Activated T-cell treated with anti-CD3 and anti-CD28 coated beads, Interleukin-2, amount 50 U/mL, for 72 hours (primary cell): ENCODE measurements at regions not wholly inside any gene's neighbourhood (a gene's known extent, or its start where the extent isn't known, plus 50 kb on each side); places are given as distances from the start of the nearest gene placed in this dataset.

Experiments used
- ATAC-seq, 2 donors: fragments of 150-1000 bp; cut with Tn5 transposase; replicated peaks in 1 of 2; 2 replicates each; pipeline ENCODE4 v1.10.0; 2021; ENCODE audit warnings: moderate library complexity in 2 of 2, mild to moderate bottlenecking in 1 of 2
- DNase-seq, 2 donors: peaks; one replicate each; pipeline ENCODE4 v3.0.0; 2021 to 2022; ENCODE audit warnings: mixed read lengths in 1 of 2
- H3K27ac Mint-ChIP-seq: one replicate; pipeline ENCODE4 v1.8.0; 2022; ENCODE audit warnings: mild to moderate bottlenecking, moderate library complexity, mixed read lengths
- H3K27me3 Mint-ChIP-seq: one replicate; pipeline ENCODE4 v1.8.0; 2022; ENCODE audit warnings: low read depth, mixed read lengths
- H3K36me3 Mint-ChIP-seq, 2 donors: one replicate each; pipeline ENCODE4 v1.8.0; 2022; ENCODE audit warnings: mixed read lengths in 2 of 2, mild to moderate bottlenecking in 1 of 2; ENCODE audit not compliant: insufficient read depth in 2 of 2
- H3K4me1 Mint-ChIP-seq: one replicate; pipeline ENCODE4 v1.8.0; 2022; ENCODE audit warnings: low read depth, mixed read lengths
- H3K4me3 Mint-ChIP-seq, 2 donors: one replicate each; pipeline ENCODE4 v1.8.0; 2022; ENCODE audit warnings: mild to moderate bottlenecking in 2 of 2, mixed read lengths in 2 of 2, moderate library complexity in 2 of 2
- H3K9me3 Mint-ChIP-seq, 2 donors: one replicate each; pipeline ENCODE4 v1.8.0; 2022; ENCODE audit warnings: mixed read lengths in 2 of 2

DNA sequence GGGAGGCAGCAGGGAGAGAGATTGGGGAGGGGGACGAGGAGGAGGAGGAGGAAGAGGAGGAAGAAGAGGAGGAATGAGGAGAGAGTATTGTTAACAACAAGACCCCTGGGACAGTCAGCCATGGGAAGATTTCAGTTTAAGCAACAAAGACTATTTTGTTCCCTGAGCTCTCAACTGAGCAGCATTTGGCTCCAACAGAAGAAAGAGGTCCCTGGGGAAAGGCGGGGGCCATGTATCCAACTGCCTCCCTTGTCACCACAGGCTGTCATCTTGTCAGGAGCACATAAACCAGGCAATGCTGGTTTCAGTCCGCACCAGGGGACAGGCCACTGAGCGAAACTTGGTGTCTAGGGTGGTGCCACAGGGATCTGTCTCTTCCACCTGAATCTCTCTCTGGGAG lies 316.1 kb downstream of the TLE1 start:
- Mint-ChIP-seq H3K4me1 (no peaks in the 10 kb centered on the region), H3K4me3 (no peak overlapping the region), H3K9me3 (peaks cover 0 to 2% of the 10 kb centered on the region in 2 donors), H3K36me3 (no peaks in the 10 kb centered on the region), H3K27me3 (no peaks in the 10 kb centered on the region), H3K27ac (no peak overlapping the region)
- ATAC-seq (no peak), DNase-seq (no peak)

DNA sequence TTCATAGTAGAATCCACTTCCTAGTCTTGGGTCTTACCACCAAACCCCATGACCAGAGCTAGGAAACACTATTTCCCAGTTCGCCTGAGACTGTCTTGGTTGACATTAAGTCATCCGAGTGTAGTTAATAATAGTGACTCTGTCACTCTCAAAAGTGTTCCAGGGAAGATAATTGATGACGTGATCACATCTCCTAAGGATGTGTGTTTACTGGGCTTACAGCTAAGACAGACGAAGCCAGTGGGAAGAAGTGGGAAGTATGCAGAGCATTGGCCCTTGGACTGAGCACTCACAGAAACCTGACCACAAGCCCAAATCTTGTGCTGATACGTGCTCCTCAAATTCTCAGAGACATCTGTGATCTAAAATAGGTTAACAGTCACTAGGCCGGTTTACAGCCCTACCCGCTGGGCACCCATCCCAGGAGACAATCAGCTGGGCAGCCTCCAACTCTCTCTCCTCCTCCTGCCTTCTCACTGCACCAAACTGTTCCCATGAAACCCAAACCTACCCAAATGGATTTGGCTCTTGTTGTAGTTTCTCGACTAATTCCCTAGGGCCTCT lies 316.6 kb downstream of the TLE1 start:
- Mint-ChIP-seq H3K27me3 (no peaks in the 10 kb centered on the region), H3K4me3 (no peak overlapping the region), H3K4me1 (no peaks in the 10 kb centered on the region), H3K36me3 (no peaks in the 10 kb centered on the region), H3K9me3 (peaks cover 0 to 2% of the 10 kb centered on the region in 2 donors), H3K27ac (no peak overlapping the region)
- ATAC-seq (no peak), DNase-seq (no peak)

DNA sequence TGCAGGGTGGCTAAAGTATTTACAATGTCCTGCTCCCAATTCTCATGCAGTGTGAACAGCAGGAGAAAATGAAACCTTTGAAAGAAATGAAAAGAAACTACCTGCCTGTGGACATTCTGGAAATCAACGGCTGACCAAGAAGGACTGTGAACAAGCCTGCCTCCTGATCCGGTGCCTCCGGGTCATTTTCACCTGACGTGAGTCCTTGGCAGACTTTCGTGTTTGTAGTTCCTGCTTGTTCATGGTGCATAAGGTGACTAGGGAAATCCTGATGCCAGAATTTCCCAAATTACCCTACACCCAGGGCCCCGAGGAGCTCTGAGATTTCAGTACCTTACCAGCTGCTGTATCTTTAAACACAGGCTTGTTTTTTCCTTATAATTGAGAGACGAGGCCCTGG lies 317.5 kb downstream of the TLE1 start:
- Mint-ChIP-seq H3K4me3 (no peak overlapping the region), H3K27ac (no peak overlapping the region), H3K27me3 (no peaks in the 10 kb centered on the region), H3K36me3 (no peaks in the 10 kb centered on the region), H3K9me3 (peaks cover 5 to 6% of the 10 kb centered on the region in 2 donors), H3K4me1 (no peaks in the 10 kb centered on the region)
- DNase-seq (no peak), ATAC-seq (no peak)

DNA sequence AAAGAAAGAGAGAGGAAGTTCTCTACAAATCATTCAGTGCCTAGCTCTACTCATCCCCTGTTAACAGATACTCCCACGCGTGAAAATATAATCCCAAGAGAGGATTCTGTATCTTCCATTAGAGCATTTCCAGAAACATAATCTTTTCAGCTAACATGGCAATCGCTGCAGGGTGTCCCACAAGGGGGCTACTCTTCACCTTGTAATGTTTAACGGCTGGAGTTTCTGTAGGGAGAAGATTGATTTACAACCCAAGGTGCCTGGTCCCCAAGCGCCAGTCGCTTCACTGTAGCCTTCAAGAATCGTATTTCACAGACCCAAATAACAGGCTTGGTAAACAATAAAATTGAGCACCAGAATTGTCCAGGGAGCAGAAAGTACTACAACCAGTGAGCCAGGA lies 318.7 kb downstream of the TLE1 start:
- Mint-ChIP-seq H3K27ac (no peak overlapping the region), H3K36me3 (no peaks in the 10 kb centered on the region), H3K4me3 (no peak overlapping the region), H3K4me1 (no peaks in the 10 kb centered on the region), H3K27me3 (no peaks in the 10 kb centered on the region), H3K9me3 (peaks cover 6 to 10% of the 10 kb centered on the region in 2 donors)
- ATAC-seq (no peak), DNase-seq (no peak)

DNA sequence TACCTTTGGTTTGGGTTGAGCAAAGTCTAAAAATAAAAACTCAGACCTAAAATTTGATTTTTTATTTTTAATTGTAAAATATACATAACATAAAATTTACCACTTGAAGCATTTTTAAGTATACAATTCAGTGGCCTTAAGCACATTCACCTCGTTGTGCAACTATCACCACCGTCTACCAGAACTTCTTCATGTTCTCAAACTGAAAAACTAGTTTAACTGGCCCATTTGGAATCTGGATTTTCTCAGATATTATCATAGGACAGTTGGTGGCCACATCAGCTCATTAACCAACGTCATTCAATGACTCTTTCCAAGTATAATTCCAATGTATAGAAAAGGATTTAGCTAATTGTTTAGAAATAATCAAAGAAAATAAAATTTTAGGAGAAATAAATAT lies 319.3 kb downstream of the TLE1 start:
- Mint-ChIP-seq H3K4me3 (no peak overlapping the region), H3K9me3 (peaks cover 6 to 10% of the 10 kb centered on the region in 2 donors), H3K36me3 (no peaks in the 10 kb centered on the region), H3K4me1 (no peaks in the 10 kb centered on the region), H3K27me3 (no peaks in the 10 kb centered on the region), H3K27ac (no peak overlapping the region)
- DNase-seq: no peak
- no peak for ATAC-seq

DNA sequence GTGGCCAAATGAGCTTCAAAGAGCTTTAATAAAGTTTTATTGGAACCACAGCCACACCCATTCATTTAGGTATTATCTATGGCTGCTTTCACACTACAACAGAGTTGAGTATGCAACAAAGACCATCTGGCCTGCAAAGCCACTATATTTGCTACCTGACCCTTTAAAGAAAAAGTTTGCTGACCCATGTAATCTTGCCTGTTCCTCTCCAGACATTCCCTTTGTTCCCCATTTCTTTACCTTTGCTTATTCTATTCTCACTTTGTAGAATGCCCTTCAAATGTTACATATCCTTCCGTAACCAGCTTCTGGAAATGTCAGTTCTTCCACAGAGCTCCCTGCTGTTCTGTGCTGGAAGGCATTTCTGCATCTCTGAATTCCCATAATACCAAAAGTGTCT lies 320.2 kb downstream of the TLE1 start:
- Mint-ChIP-seq H3K36me3 (peaks cover 0 to 3% of the 10 kb centered on the region in 2 donors), H3K4me3 (no peak overlapping the region), H3K4me1 (no peaks in the 10 kb centered on the region), H3K27me3 (no peaks in the 10 kb centered on the region), H3K9me3 (peaks cover 6 to 12% of the 10 kb centered on the region in 2 donors), H3K27ac (no peak overlapping the region)
- no peak for DNase-seq
- ATAC-seq: no peak

DNA sequence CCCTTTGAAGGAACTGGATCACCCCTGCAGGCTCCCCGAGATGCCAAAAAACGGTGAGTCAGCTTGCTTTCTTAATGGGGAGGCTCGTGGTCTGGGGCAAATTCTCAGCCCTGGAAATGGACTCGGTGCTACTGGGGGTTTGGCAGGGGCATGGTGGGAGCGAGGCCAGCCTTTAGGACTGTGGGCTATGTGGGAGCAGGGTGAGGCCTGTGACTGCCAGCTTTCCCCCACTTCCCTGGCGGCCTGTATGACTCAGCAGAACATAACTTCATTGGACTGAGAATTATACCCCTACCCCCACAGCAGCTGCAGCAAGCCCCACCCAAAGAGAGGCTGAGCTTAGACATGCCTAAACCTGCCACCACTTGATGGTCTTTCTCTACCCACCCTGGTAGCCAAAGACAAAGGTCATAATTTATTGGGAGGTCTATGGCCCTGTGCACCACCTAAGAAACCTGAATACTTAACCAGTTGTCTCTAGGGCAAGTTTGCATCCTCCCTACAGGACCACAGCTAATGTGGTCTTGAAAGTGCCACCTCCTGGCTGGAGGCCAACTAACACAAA lies 325.3 kb downstream of the TLE1 start:
- peaks cover 11 to 19% of the 10 kb centered on the region in 2 donors for H3K9me3 Mint-ChIP-seq
- no peak overlapping the region for H3K27ac Mint-ChIP-seq
- DNase-seq (no peak), ATAC-seq (no peak)
- no peak overlapping the region for H3K4me3 Mint-ChIP-seq
- no peaks in the 10 kb centered on the region for H3K27me3 Mint-ChIP-seq
- H3K36me3 Mint-ChIP-seq: peaks cover 6% of the 10 kb centered on the region in 2 donors
- no peaks in the 10 kb centered on the region for H3K4me1 Mint-ChIP-seq

DNA sequence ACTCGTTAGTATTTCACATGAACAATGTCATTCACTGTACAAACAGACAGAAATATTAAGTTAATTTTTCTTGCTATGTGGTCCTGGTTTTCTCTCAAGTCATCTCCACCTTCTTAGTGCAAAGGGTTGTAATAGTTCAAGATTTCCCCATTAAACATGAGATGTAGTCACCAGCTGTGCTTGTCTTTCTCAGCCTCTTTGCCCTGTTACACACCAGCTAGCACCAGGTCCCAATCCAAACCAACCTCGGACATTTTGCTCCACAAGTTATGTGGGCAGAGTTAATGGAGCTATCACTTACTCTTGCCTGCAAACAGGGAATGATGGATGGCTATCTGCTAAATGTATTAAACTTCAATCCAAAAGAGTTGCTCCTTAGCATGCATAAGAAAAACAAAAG lies 328.1 kb downstream of the TLE1 start:
- no peak for ATAC-seq
- Mint-ChIP-seq H3K9me3 (peaks cover 7 to 13% of the 10 kb centered on the region in 2 donors), H3K4me1 (no peaks in the 10 kb centered on the region), H3K27me3 (no peaks in the 10 kb centered on the region), H3K27ac (no peak overlapping the region), H3K4me3 (no peak overlapping the region), H3K36me3 (peaks cover 6% of the 10 kb centered on the region in 2 donors)
- DNase-seq: no peak

DNA sequence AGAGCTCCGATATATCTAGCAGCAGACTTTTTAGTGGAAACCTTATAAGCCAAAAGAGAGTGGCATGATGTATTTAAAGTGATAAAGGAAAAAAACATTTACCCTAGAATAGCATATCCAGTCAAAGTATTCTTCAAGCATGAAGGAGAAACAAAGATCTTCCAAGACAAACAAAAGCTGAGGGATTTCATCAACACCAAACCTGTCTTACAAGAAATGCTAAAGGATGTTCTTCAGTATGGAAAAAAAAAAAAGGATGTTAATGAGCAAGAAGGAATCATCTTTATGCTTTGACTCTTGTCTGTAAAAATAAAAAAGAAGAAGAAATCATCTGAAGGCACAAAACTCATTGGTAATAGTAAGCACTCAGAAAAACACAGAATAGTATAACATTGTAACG lies 338.2 kb downstream of the TLE1 start:
- DNase-seq: no peak
- Mint-ChIP-seq H3K27me3 (no peaks in the 10 kb centered on the region), H3K4me1 (no peaks in the 10 kb centered on the region), H3K27ac (no peak overlapping the region), H3K4me3 (no peak overlapping the region), H3K36me3 (peaks cover 0 to 2% of the 10 kb centered on the region in 2 donors), H3K9me3 (peaks cover 6% of the 10 kb centered on the region in 2 donors)
- no peak for ATAC-seq

DNA sequence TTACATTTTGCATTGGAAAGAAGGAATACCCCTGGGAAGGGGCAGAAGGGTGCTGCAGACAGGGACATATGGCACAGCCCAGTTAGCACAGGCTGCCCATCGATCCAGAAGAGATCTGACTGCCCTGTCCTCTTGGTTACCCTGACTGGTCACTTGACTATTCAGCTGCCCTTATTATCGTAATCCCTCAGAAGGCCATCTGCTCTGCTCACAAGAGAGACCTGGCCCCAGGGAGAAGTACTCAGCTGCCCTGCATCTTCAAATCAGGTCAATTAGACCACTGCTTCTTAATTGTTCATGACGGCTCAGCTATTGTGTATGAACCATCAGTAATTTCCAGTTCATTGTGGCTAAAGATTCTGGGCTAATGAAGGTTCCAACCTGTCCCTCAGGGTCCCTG lies 345.0 kb downstream of the TLE1 start:
- H3K27me3 Mint-ChIP-seq: no peaks in the 10 kb centered on the region
- H3K4me3 Mint-ChIP-seq: no peak overlapping the region
- H3K4me1 Mint-ChIP-seq: no peaks in the 10 kb centered on the region
- peaks cover 3 to 7% of the 10 kb centered on the region in 2 donors for H3K9me3 Mint-ChIP-seq
- no peaks in the 10 kb centered on the region for H3K36me3 Mint-ChIP-seq
- ATAC-seq (no peak), DNase-seq (no peak)
- H3K27ac Mint-ChIP-seq: no peak overlapping the region

DNA sequence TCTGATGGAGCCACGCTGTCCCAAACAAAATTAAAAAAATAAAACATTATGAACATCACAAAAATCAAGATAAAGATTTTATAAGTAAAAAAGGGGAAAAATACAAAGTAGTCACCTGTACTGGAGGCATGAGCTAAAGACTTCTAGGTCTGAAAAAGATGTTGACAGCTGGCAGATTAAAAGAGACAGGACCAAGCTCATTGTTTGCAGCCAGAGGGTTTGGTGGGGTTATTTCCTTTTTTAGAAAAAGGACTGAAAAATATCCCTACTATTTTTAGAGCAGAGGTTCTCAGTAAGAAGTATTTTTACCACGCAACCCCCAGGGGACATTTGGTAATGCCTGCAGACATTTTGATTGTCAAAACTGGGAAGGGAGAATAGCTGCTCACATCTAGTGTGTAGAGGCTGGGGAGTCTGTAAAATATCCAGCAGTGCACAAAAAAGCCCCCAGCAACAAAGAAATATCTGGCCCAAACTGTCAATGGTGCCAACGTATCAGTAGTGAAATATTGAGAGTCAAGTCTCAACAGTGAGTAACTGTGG lies 353.4 kb downstream of the TLE1 start:
- H3K9me3 Mint-ChIP-seq: peaks cover 12 to 19% of the 10 kb centered on the region in 2 donors
- ATAC-seq (no peak), DNase-seq (no peak)
- H3K4me3 Mint-ChIP-seq: no peak overlapping the region
- no peaks in the 10 kb centered on the region for H3K4me1 Mint-ChIP-seq
- no peaks in the 10 kb centered on the region for H3K27me3 Mint-ChIP-seq
- peaks cover 0 to 2% of the 10 kb centered on the region in 2 donors for H3K36me3 Mint-ChIP-seq
- no peak overlapping the region for H3K27ac Mint-ChIP-seq

DNA sequence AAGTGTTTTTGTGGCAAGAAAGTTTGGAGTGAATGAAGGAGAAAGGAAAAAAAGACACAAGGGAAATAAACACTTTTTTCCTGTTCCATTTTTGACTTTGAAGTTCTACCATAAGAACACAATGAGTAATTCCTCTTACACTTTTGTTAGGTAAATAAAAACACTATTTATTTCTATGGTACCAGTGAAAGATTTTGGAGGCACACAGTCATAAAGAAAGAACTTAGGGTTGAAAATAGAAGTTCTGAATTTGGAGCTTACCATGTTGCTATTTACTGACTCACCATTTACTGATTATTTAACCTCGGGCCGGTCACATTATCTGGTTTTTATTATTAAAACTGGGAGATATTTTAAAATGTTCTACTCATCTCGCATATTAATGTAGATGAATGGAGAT lies 367.8 kb downstream of the TLE1 start:
- no peaks in the 10 kb centered on the region for H3K4me1 Mint-ChIP-seq
- H3K27ac Mint-ChIP-seq: no peak overlapping the region
- no peak for DNase-seq
- no peaks in the 10 kb centered on the region for H3K27me3 Mint-ChIP-seq
- peaks cover 3 to 6% of the 10 kb centered on the region in 2 donors for H3K9me3 Mint-ChIP-seq
- no peak for ATAC-seq
- H3K36me3 Mint-ChIP-seq: peaks cover 0 to 1% of the 10 kb centered on the region in 2 donors
- no peak overlapping the region for H3K4me3 Mint-ChIP-seq

DNA sequence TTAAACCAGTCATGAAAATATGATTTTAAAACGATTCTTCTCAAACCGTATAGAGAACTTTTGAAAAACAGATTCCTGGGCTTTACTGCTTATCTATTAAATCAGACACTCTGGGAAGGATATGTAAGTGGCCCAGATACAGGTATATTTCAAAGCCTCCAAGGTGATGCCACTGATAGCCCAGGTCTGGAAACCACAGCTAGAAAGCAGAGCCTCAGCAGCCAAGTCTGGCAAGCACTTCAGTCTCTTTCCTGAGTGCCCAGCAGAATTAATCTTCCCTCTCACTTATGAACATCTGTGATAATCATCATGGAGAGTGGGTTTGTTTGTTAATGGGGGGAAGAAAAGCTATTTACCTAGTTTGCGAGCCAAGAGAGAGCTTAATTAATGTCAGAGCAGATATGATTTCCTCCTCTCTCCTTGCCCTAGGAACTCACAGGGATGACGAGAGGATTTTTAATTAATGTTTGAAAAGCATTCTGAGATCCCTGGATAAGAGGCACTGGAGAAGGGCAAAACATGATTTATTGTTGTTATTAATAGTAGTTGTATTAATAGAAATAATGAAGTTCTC lies 368.4 kb downstream of the TLE1 start:
- no peak overlapping the region for H3K4me3 Mint-ChIP-seq

DNA sequence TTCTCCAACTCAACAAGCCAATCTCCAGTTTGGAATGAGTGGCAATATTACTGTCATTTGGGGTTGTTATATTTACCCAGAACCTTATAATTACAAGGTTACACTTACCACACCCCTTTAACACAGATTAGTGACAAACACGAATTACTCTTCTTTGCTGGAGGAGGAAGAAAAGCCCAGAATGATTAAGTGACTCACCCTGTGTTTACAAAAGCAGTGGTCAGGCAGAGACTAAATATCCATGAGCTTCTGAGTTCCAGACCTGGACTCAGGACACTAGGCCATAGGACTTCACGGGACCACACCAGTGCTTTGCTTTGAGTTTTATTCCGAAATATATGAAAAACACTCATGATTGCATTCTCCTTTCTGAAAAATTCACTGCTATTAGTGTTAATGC lies 370.8 kb downstream of the TLE1 start:
- H3K27me3 Mint-ChIP-seq: no peaks in the 10 kb centered on the region
- no peaks in the 10 kb centered on the region for H3K4me1 Mint-ChIP-seq
- no peak overlapping the region for H3K27ac Mint-ChIP-seq
- DNase-seq (no peak), ATAC-seq (no peak)
- H3K4me3 Mint-ChIP-seq: no peak overlapping the region
- H3K36me3 Mint-ChIP-seq: no peaks in the 10 kb centered on the region
- H3K9me3 Mint-ChIP-seq: peaks cover 7 to 8% of the 10 kb centered on the region in 2 donors

More for the DNA sequence above, 368.4 kb downstream of the TLE1 start:
- ATAC-seq (no peak), DNase-seq (no peak)
- Mint-ChIP-seq H3K36me3 (peaks cover 0 to 1% of the 10 kb centered on the region in 2 donors), H3K27me3 (no peaks in the 10 kb centered on the region), H3K27ac (no peak overlapping the region), H3K4me1 (no peaks in the 10 kb centered on the region), H3K9me3 (peaks cover 3 to 6% of the 10 kb centered on the region in 2 donors)
